SW480 (cell line): ENCODE measurements at regions not wholly inside any gene's neighbourhood (a gene's known extent, or its start where the extent isn't known, plus 50 kb on each side); places are given as distances from the start of the nearest gene placed in this dataset.
A peak's percentile ranks its signal among the peaks of the same experiment; 100 is the strongest.
"Not testable (repeated sequence)": the region's sequence is repeated elsewhere in the genome, so short reads cannot be mapped to it uniquely, and the experiment has no call there.

Experiments
- DNase-seq: peaks from one replicate; pipeline ENCODE4 v3.0.0-alpha.2; 2016; ENCODE audit warnings: low spot score

- DNase-seq: peak; percentile 74
Observed at GRCh38 chr5:100479079-100479688, 56.0 kb upstream of the FAM174A start.

GRCh38 chr5:100472091-100472490 is 63.1 kb upstream of the FAM174A start:
- DNase-seq: no peak

GRCh38 chr5:100469767-100470166 is 65.4 kb upstream of the FAM174A start:
- no peak for DNase-seq

GRCh38 chr5:100464418-100464817 is 70.8 kb upstream of the FAM174A start:
- no peak for DNase-seq

- no peak for DNase-seq
Observed at GRCh38 chr5:100456615-100457014, 78.6 kb upstream of the FAM174A start.

GRCh38 chr5:100452126-100452525 is 83.0 kb upstream of the FAM174A start:
- no peak for DNase-seq

- no peak for DNase-seq
Observed at GRCh38 chr5:100448111-100448528, 87.1 kb upstream of the FAM174A start.

- no peak for DNase-seq
Observed at GRCh38 chr5:100446879-100447430, 88.2 kb upstream of the FAM174A start.

- DNase-seq: no peak
Observed at GRCh38 chr5:100444961-100445360, 90.2 kb upstream of the FAM174A start.

GRCh38 chr5:100434815-100435214 is 100.4 kb upstream of the FAM174A start:
- DNase-seq: no peak

GRCh38 chr5:100432741-100433140 is 102.4 kb upstream of the FAM174A start:
- no peak for DNase-seq

GRCh38 chr5:100430268-100431195 is 104.6 kb upstream of the FAM174A start:
- peak; percentile 42 for DNase-seq

GRCh38 chr5:100424787-100425186 is 110.4 kb upstream of the FAM174A start:
- no peak for DNase-seq

GRCh38 chr5:100424017-100424416 is 111.2 kb upstream of the FAM174A start:
- no peak for DNase-seq

- DNase-seq: no peak
Observed at GRCh38 chr5:100423330-100423729, 111.8 kb upstream of the FAM174A start.

- no peak for DNase-seq
Observed at GRCh38 chr5:100421360-100421759, 113.8 kb upstream of the FAM174A start.

- DNase-seq: no peak
Observed at GRCh38 chr5:100418231-100418630, 116.9 kb upstream of the FAM174A start.

GRCh38 chr5:100409660-100410151 is 125.5 kb upstream of the FAM174A start:
- DNase-seq: no peak

- DNase-seq: no peak
Observed at GRCh38 chr5:100407053-100407452, 128.1 kb upstream of the FAM174A start.

- no peak for DNase-seq
Observed at GRCh38 chr5:100406640-100407039, 128.5 kb upstream of the FAM174A start.

- DNase-seq: no peak
Observed at GRCh38 chr5:100402071-100402470, 133.1 kb upstream of the FAM174A start.

- no peak for DNase-seq
Observed at GRCh38 chr5:100401149-100401548, 134.0 kb upstream of the FAM174A start.

- not testable (repeated sequence) for DNase-seq
Observed at GRCh38 chr5:100398815-100399214, 136.4 kb upstream of the FAM174A start.
